Esophagus muscularis mucosa (tissue), 4 donors: ENCODE measurements at regions not wholly inside any gene's neighbourhood (a gene's known extent, or its start where the extent isn't known, plus 50 kb on each side); places are given as distances from the start of the nearest gene placed in this dataset.

Source experiments
- CTCF ChIP-seq, 3 experiments: fragments of 200-600 bp in 2 of 3; fragments of 450-650 bp in 1 of 3; sonication (generic) in 2 of 3; IDR thresholded peaks; one replicate each; pipeline ENCODE4 v1.5.1; 2017 to 2019; ENCODE audit warnings: antibody characterized with exemption in 3 of 3, mild to moderate bottlenecking in 2 of 3, moderate library complexity in 1 of 3
- EP300 ChIP-seq: sonication (generic); formaldehyde crosslinking; IDR thresholded peaks from one replicate; pipeline ENCODE4 v1.6.1; 2017; ENCODE audit warnings: antibody characterized with exemption
- POLR2A ChIP-seq: fragments of 450-650 bp; IDR thresholded peaks from one replicate; pipeline ENCODE4 v1.6.1; 2017; ENCODE audit warnings: antibody characterized with exemption, moderate library complexity, mild to moderate bottlenecking, low read depth
- POLR2AphosphoS5 ChIP-seq, 2 donors: sonication (generic); formaldehyde crosslinking; IDR thresholded peaks; one replicate each; pipeline ENCODE4 v1.6.1; 2017; ENCODE audit warnings: antibody characterized with exemption in 2 of 2

DNA sequence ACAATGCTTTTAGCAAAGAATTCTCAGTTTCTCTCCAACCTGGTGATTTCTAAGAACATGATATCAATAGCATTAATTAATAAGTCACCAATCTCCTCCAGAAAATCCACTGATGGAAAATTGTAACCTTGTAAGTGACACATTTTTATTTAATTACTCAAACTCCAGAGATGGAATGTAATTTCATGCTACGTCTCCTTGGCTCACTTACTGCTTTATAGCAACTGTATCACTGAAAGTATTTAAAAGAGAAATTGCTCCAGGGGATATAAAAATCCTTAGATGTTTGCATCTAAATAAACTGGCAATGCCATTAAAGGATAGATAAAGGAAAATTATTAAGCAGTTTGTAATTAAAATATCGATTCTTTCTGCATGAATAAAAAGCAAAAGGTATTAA, 325.4 kb downstream of the TSN start:
- TF ChIP-seq CTCF (IDR thresholded peaks at IDR 0.05) (no peak), EP300 (no peak), POLR2A (no peak), POLR2AphosphoS5 (IDR thresholded peaks at IDR 0.05) (no peak)
